Stimulated activated CD4-positive, alpha-beta T cell treated with anti-CD3 and anti-CD28 coated beads, Interleukin-12 subunit alpha, Interleukin-12 subunit beta, amount 100 ng/mL, for 4 hours (primary cell): ENCODE measurements at regions not wholly inside any gene's neighbourhood (a gene's known extent, or its start where the extent isn't known, plus 50 kb on each side); places are given as distances from the start of the nearest gene placed in this dataset.
"Not testable (repeated sequence)": the region's sequence is repeated elsewhere in the genome, so short reads cannot be mapped to it uniquely, and the experiment has no call there.

Experiments used
- DNase-seq: peaks from one replicate; pipeline ENCODE4 v3.0.0-alpha.2; 2020

- DNase-seq, result no peak
Observed at GRCh38 chr12:75827061-75827460, 204.5 kb downstream of the PHLDA1 start.

- no peak for DNase-seq
Observed at GRCh38 chr12:75825686-75826085, 205.9 kb downstream of the PHLDA1 start.

GRCh38 chr12:75823475-75823874 is 208.1 kb downstream of the PHLDA1 start:
- DNase-seq, result no peak

- no peak for DNase-seq
Observed at GRCh38 chr12:75822416-75822815, 209.2 kb downstream of the PHLDA1 start.

GRCh38 chr12:75820848-75821578 is 210.6 kb downstream of the PHLDA1 start:
- no peak for DNase-seq

GRCh38 chr12:75820071-75820470 is 211.5 kb downstream of the PHLDA1 start:
- DNase-seq, result no peak

- no peak for DNase-seq
Observed at GRCh38 chr12:75819512-75819911, 212.1 kb downstream of the PHLDA1 start.

GRCh38 chr12:75818863-75819262 is 212.7 kb downstream of the PHLDA1 start:
- DNase-seq, result no peak

GRCh38 chr12:75816897-75817296 is 214.7 kb downstream of the PHLDA1 start:
- DNase-seq, result no peak

GRCh38 chr12:75815756-75816155 is 215.8 kb downstream of the PHLDA1 start:
- DNase-seq, result no peak

GRCh38 chr12:75814851-75815754 is 216.5 kb downstream of the PHLDA1 start:
- DNase-seq, result no peak

GRCh38 chr12:75813072-75813471 is 218.5 kb downstream of the PHLDA1 start:
- DNase-seq, result no peak

- DNase-seq, result no peak
Observed at GRCh38 chr12:75812271-75813018, 219.1 kb downstream of the PHLDA1 start.

- no peak for DNase-seq
Observed at GRCh38 chr12:75809746-75810145, 221.8 kb downstream of the PHLDA1 start.

- DNase-seq, result no peak
Observed at GRCh38 chr12:75807494-75807893, 224.1 kb downstream of the PHLDA1 start.

GRCh38 chr12:75805905-75806304 is 225.7 kb downstream of the PHLDA1 start:
- no peak for DNase-seq

- DNase-seq, result no peak
Observed at GRCh38 chr12:75805320-75805719, 226.3 kb downstream of the PHLDA1 start.

GRCh38 chr12:75798136-75798926 is 233.2 kb downstream of the PHLDA1 start:
- DNase-seq, result no peak

- DNase-seq, result no peak
Observed at GRCh38 chr12:75795125-75795524, 236.5 kb downstream of the PHLDA1 start.

GRCh38 chr12:75792687-75793086 is 238.9 kb downstream of the PHLDA1 start:
- no peak for DNase-seq

- no peak for DNase-seq
Observed at GRCh38 chr12:75790219-75790618, 241.4 kb downstream of the PHLDA1 start.

GRCh38 chr12:75787146-75787545 is 244.4 kb downstream of the PHLDA1 start:
- not testable (repeated sequence) for DNase-seq

GRCh38 chr12:75786070-75786469 is 245.5 kb downstream of the PHLDA1 start:
- no peak for DNase-seq
